IMR-90 (cell line): ENCODE measurements at regions not wholly inside any gene's neighbourhood (a gene's known extent, or its start where the extent isn't known, plus 50 kb on each side); places are given as distances from the start of the nearest gene placed in this dataset.

Experiments used
- ATAC-seq: fragments of 200-7000 bp; cut with Tn5 transposase; 2 replicates; pipeline ENCODE4 v1.9.1; 2020; ENCODE audit warnings: low read depth, mild to moderate bottlenecking, moderate library complexity
- BruUV-seq: library from RNA; stranded (reverse); fragments of 400-500 nt; replicated peaks from 2 replicates; lab custom pipeline; 2021; lab: Mats Ljungman, UMichigan
- CTCF ChIA-PET: fragments of 300-600 bp; formaldehyde crosslinking; extraction: SDS; loops from one replicate; lab custom pipeline; 2021; ENCODE audit warnings: antibody characterized with exemption; lab: Yijun Ruan, JAX
- POLR2A ChIA-PET: fragments of 300-600 bp; sonication (Branson Sonifier 250); formaldehyde crosslinking; loops from one replicate; lab custom pipeline; 2022; ENCODE audit warnings: antibody characterized with exemption; ENCODE audit not compliant: unreplicated experiment; lab: Charles Lee
- DNase-seq: peaks from one replicate; pipeline ENCODE4 v3.0.0; 2013
- H2AFZ ChIP-seq: replicated peaks from 2 replicates; pipeline ENCODE3; 2013; ENCODE audit warnings: low read length, mild to moderate bottlenecking; ENCODE audit not compliant: poor library complexity
- H2AK5ac ChIP-seq: 2 replicates; pipeline ENCODE4 v1.6.1; 2013; ENCODE audit warnings: low read depth, low read length, inconsistent platforms
- H2AK9ac ChIP-seq: replicated peaks from 2 replicates; pipeline ENCODE3; 2013; ENCODE audit warnings: mild to moderate bottlenecking, low read depth, low read length, moderate library complexity; ENCODE audit not compliant: poor library complexity
- H2BK120ac ChIP-seq: 2 replicates; pipeline ENCODE4 v1.6.1; 2013; ENCODE audit warnings: low read depth, low read length, inconsistent platforms
- H2BK15ac ChIP-seq: 3 replicates; pipeline ENCODE4 v1.6.1; 2013; ENCODE audit warnings: low read depth, low read length, inconsistent platforms
- H2BK20ac ChIP-seq: 2 replicates; pipeline ENCODE4 v1.6.1; 2013; ENCODE audit warnings: low read depth, mild to moderate bottlenecking, inconsistent platforms, low read length, moderate library complexity
- H2BK5ac ChIP-seq: 2 replicates; pipeline ENCODE4 v1.6.1; 2013; ENCODE audit warnings: mild to moderate bottlenecking, low read depth, low read length, inconsistent platforms; ENCODE audit not compliant: poor library complexity, severe bottlenecking
- H3K14ac ChIP-seq: replicated peaks from 2 replicates; pipeline ENCODE4 v1.6.1; 2013; ENCODE audit warnings: low read depth, low read length, inconsistent platforms
- H3K18ac ChIP-seq: 2 replicates; pipeline ENCODE4 v1.6.1; 2013; ENCODE audit warnings: low read depth, low read length, control low read depth
- H3K23ac ChIP-seq: 2 replicates; pipeline ENCODE4 v1.6.1; 2013; ENCODE audit warnings: low read depth, low read length, inconsistent platforms
- H3K27ac ChIP-seq: 2 replicates; pipeline ENCODE4 v1.5.1; 2013; ENCODE audit warnings: mild to moderate bottlenecking, control low read depth, low read length; ENCODE audit not compliant: insufficient read depth
- H3K27me3 ChIP-seq: 2 replicates; pipeline ENCODE4 v1.6.1; 2013; ENCODE audit warnings: low read length; ENCODE audit not compliant: control insufficient read depth, insufficient read depth
- H3K36me3 ChIP-seq: 2 replicates; pipeline ENCODE4 v1.6.1; 2013; ENCODE audit warnings: low read length, mixed read lengths; ENCODE audit not compliant: control insufficient read depth, insufficient read depth
- H3K4ac ChIP-seq: 2 replicates; pipeline ENCODE4 v1.6.1; 2013; ENCODE audit warnings: low read depth, low read length, inconsistent platforms
- H3K4me1 ChIP-seq: 2 replicates; pipeline ENCODE4 v1.6.1; 2013; ENCODE audit warnings: low read length, mixed read lengths; ENCODE audit not compliant: control insufficient read depth, insufficient read depth
- H3K4me2 ChIP-seq: 2 replicates; pipeline ENCODE4 v1.6.1; 2013; ENCODE audit warnings: low read depth, mild to moderate bottlenecking, control low read depth, low read length, moderate library complexity
- H3K4me3 ChIP-seq: 2 replicates; pipeline ENCODE4 v1.5.1; 2013; ENCODE audit warnings: low read depth, mild to moderate bottlenecking, control low read depth, low read length, moderate library complexity; ENCODE audit not compliant: insufficient read depth
- H3K56ac ChIP-seq: 2 replicates; pipeline ENCODE4 v1.6.1; 2013; ENCODE audit warnings: low read length, inconsistent platforms; ENCODE audit not compliant: insufficient read depth; ENCODE audit errors: extremely low read depth
- H3K79me1 ChIP-seq, 2 experiments: 2 replicates each; pipeline ENCODE4 v1.6.1; 2013; ENCODE audit warnings: low read length in 2 of 2, inconsistent platforms in 1 of 2, low read depth in 1 of 2
- H3K9ac ChIP-seq: 2 replicates; pipeline ENCODE4 v1.6.1; 2013; ENCODE audit warnings: low read depth, low read length, control low read depth
- H3K9me1 ChIP-seq: 2 replicates; pipeline ENCODE4 v1.6.1; 2013; ENCODE audit warnings: low read length, inconsistent platforms; ENCODE audit not compliant: insufficient read depth
- H3K9me3 ChIP-seq: 2 replicates; pipeline ENCODE4 v1.6.1; 2013; ENCODE audit warnings: low read length; ENCODE audit not compliant: control insufficient read depth, insufficient read depth
- H4K20me1 ChIP-seq: 2 replicates; pipeline ENCODE4 v1.6.1; 2013; ENCODE audit warnings: low read length, inconsistent platforms; ENCODE audit not compliant: insufficient read depth
- H4K5ac ChIP-seq: 2 replicates; pipeline ENCODE4 v1.6.1; 2013; ENCODE audit warnings: mild to moderate bottlenecking, low read depth, low read length, control low read depth
- H4K8ac ChIP-seq, 2 experiments: 2 replicates each; pipeline ENCODE4 v1.6.1; 2013; ENCODE audit warnings: low read depth in 2 of 2, low read length in 2 of 2, control low read depth in 1 of 2, inconsistent platforms in 1 of 2
- H4K91ac ChIP-seq: 2 replicates; pipeline ENCODE4 v1.6.1; 2013; ENCODE audit warnings: low read depth, low read length, inconsistent platforms; ENCODE audit not compliant: insufficient read depth
- BHLHE40 ChIP-seq: fragments of 150-350 bp; IDR thresholded peaks from 2 replicates; pipeline ENCODE4 v1.6.1; 2016; ENCODE audit warnings: mild to moderate bottlenecking, low read depth, low read length
- CEBPB ChIP-seq: IDR thresholded peaks from 2 replicates; pipeline ENCODE4 v1.6.1; 2012; ENCODE audit warnings: low read depth, low read length, improper control_type of control experiment
- CHD1 ChIP-seq: IDR thresholded peaks from 2 replicates; pipeline ENCODE4 v1.6.1; 2012; ENCODE audit warnings: low read depth, low read length, improper control_type of control experiment
- MAFK ChIP-seq: IDR thresholded peaks from 2 replicates; pipeline ENCODE4 v1.6.1; 2012; ENCODE audit warnings: low read depth, low read length, improper control_type of control experiment
- NFE2L2 ChIP-seq: fragments of 150-350 bp; IDR thresholded peaks from 2 replicates; pipeline ENCODE4 v1.6.1; 2016; ENCODE audit warnings: low read depth, mild to moderate bottlenecking, low read length
- POLR2A ChIP-seq: IDR thresholded peaks from 2 replicates; pipeline ENCODE4 v1.6.1; 2012; ENCODE audit warnings: mild to moderate bottlenecking, low read depth, low read length
- RAD21 ChIP-seq: IDR thresholded peaks from 2 replicates; pipeline ENCODE4 v1.6.1; 2012; ENCODE audit warnings: low read length, improper control_type of control experiment
- RCOR1 ChIP-seq: IDR thresholded peaks from 2 replicates; pipeline ENCODE4 v1.6.1; 2012; ENCODE audit warnings: mild to moderate bottlenecking, low read length, improper control_type of control experiment; ENCODE audit not compliant: insufficient replicate concordance
- SMC3 ChIP-seq: fragments of 150-350 bp; IDR thresholded peaks from 2 replicates; pipeline ENCODE4 v1.6.1; 2016; ENCODE audit warnings: low read depth, mild to moderate bottlenecking, antibody characterized with exemption, low read length, moderate library complexity
- USF2 ChIP-seq: fragments of 150-350 bp; IDR thresholded peaks from 2 replicates; pipeline ENCODE4 v1.6.1; 2017; ENCODE audit warnings: mild to moderate bottlenecking, antibody characterized with exemption, low read length, low read depth
- WGBS, 2 experiments: methylation state at CpG; one replicate each; pipeline versions ENCODE4 v1.1.5 to v1.1.7; 2013; ENCODE audit warnings: missing lambda C conversion rate in 2 of 2; ENCODE audit not compliant: insufficient read length in 1 of 2; ENCODE audit errors: extremely low coverage in 2 of 2; 5-methylcytosine and 5-hydroxymethylcytosine counted together
- dilution Hi-C: fragments of 300-500 bp; cut with HindIII; formaldehyde crosslinking; loops from one replicate; pipeline ENCODE4 v1.14.3; 2018; ENCODE audit warnings: low sequenced_read_pairs; ENCODE audit not compliant: unreplicated experiment
- in situ Hi-C: fragments of 300-500 bp; cut with MboI; formaldehyde crosslinking; loops from 3 replicates; pipeline ENCODE4 v1.14.3; 2019; ENCODE audit warnings: low sequenced_read_pairs, inconsistent platforms, mixed read lengths
- intact Hi-C: fragments of 100-400 bp; cut with micrococcal nuclease; formaldehyde crosslinking; loops from 2 replicates; pipeline ENCODE4 v1.10.0; 2022

GRCh38 chr2:173791502-173791901 is 173.7 kb downstream of the SP3 start:
- Histone ChIP-seq H3K4me3 (no peak overlapping the region), H4K20me1 (no peaks in the 10 kb centered on the region), H3K9me3 (no peaks in the 10 kb centered on the region), H4K8ac (no peak overlapping the region), H2BK5ac (no peak overlapping the region), H3K27me3 (peaks cover 23% of the 10 kb centered on the region), H2AK9ac (no peak overlapping the region), H4K91ac (no peak overlapping the region), H3K14ac (no peak overlapping the region), H2BK20ac (no peak overlapping the region), H3K56ac (no peak overlapping the region), H2AK5ac (no peak overlapping the region), H3K4me1 (no peaks in the 10 kb centered on the region), H3K9ac (no peak overlapping the region), H3K36me3 (no peaks in the 10 kb centered on the region), H3K4me2 (no peak overlapping the region), H3K18ac (no peak overlapping the region), H3K79me1 (no peaks in the 10 kb centered on the region), H3K27ac (no peak overlapping the region), H2BK120ac (no peak overlapping the region), H3K4ac (no peak overlapping the region), H4K5ac (no peak overlapping the region), H3K23ac (no peak overlapping the region), H2AFZ (no peak overlapping the region), H3K9me1 (no peaks in the 10 kb centered on the region), H2BK15ac (no peak overlapping the region)
- in situ Hi-C loops (no loop called here), intact Hi-C loops (no loop called here), dilution Hi-C loops (no loop called here)
- POLR2A ChIA-PET: no interaction called here
- DNase-seq (no peak), ATAC-seq (no peak)
- CTCF ChIA-PET: no interaction called here
- no TSS peak for BruUV-seq
- no peak for TF ChIP-seq CHD1
- TF ChIP-seq BHLHE40: no peak
- no peak for TF ChIP-seq CEBPB
- no peak for TF ChIP-seq NFE2L2
- no peak for TF ChIP-seq MAFK
- TF ChIP-seq POLR2A: no peak
- TF ChIP-seq RCOR1: no peak
- TF ChIP-seq USF2: no peak
- TF ChIP-seq RAD21: no peak
- no peak for TF ChIP-seq SMC3
- 40% methylated on average over 2 of the region's 7 CpGs; no CpG with 5 or more reads in 1 of the 2 experiments for WGBS, 2 experiments
